Thyroid gland (tissue), 4 donors: ENCODE measurements at regions not wholly inside any gene's neighbourhood (a gene's known extent, or its start where the extent isn't known, plus 50 kb on each side); places are given as distances from the start of the nearest gene placed in this dataset.

Experiments
- CTCF ChIP-seq, 6 experiments: fragments of 200-600 bp in 3 of 6; fragments of 450-650 bp in 3 of 6; sonication (generic) in 3 of 6; IDR thresholded peaks; one replicate each; pipeline ENCODE4 v1.5.1; 2016 to 2019; ENCODE audit warnings: antibody characterized with exemption in 6 of 6, mild to moderate bottlenecking in 2 of 6, inconsistent platforms in 1 of 6, moderate library complexity in 1 of 6
- POLR2A ChIP-seq, 2 donors: fragments of 450-650 bp; IDR thresholded peaks; one replicate each; pipeline ENCODE4 v1.6.1; 2017; ENCODE audit warnings: antibody characterized with exemption in 2 of 2, mild to moderate bottlenecking in 2 of 2, moderate library complexity in 1 of 2

GRCh38 chr19:28501976-28502375 is 711.0 kb downstream of the UQCRFS1 start:
- TF ChIP-seq CTCF (IDR thresholded peaks at IDR 0.05) = no peak
- TF ChIP-seq POLR2A (IDR thresholded peaks at IDR 0.05) = no peak
